ENCODE measurements at regions not wholly inside any gene's neighbourhood (a gene's known extent, or its start where the extent isn't known, plus 50 kb on each side); places are given as distances from the start of the nearest gene placed in this dataset.
"Not testable (repeated sequence)": the region's sequence is repeated elsewhere in the genome, so short reads cannot be mapped to it uniquely, and the experiment has no call there.

DNA sequence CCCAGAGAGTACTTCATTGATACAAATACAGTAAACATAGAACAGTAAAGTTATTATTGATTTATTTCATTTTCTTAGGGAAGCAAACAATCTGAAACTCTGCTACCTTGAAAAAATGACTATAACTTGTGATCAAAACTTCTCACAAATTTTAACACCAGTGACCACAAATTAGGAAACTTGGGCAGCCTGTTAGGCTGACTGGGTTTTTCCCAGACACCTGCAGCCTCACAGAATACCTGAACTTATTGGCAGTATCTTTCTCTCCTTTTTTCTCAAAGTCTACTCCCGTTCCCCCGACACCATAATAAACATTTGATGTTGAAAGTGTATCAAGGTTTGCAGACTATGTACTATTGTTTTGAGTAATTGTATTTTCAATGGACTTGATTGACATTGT is 360.5 kb downstream of the LMO7 start:
- H3K4me3 Mint-ChIP-seq = no peak overlapping the region
- no peaks in the 10 kb centered on the region for H3K36me3 Mint-ChIP-seq
- H3K27me3 Mint-ChIP-seq = no peaks in the 10 kb centered on the region
- no peaks in the 10 kb centered on the region for H3K4me1 Mint-ChIP-seq
- no peak overlapping the region for H3K27ac Mint-ChIP-seq
- H3K9me3 Mint-ChIP-seq = peaks cover 0 to 6% (median 0%) of the 10 kb centered on the region in 3 donors

DNA sequence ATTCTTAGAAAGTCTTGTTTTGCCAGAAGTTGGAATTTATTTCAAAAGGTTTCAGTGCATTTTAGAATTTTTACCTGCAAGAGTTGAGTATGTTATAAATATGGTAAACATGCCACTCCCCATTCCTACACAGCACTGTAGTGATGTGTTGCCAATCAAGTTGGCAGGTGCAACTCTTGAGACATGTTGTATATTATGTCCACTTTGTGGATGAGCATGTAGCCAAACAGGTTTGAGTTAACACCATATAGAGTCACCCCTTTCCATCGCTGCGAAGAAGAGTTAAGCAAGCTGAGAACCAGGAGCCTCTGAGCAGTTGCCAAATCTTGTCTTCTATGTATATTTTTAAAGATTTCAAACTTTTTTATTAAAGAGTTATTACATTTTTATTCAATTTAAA is 359.8 kb downstream of the LMO7 start:
- no peaks in the 10 kb centered on the region for H3K36me3 Mint-ChIP-seq
- no peaks in the 10 kb centered on the region for H3K4me1 Mint-ChIP-seq
- peaks cover 0 to 6% (median 0%) of the 10 kb centered on the region in 3 donors for H3K9me3 Mint-ChIP-seq
- H3K4me3 Mint-ChIP-seq = no peak overlapping the region
- H3K27ac Mint-ChIP-seq = no peak overlapping the region
- no peaks in the 10 kb centered on the region for H3K27me3 Mint-ChIP-seq

DNA sequence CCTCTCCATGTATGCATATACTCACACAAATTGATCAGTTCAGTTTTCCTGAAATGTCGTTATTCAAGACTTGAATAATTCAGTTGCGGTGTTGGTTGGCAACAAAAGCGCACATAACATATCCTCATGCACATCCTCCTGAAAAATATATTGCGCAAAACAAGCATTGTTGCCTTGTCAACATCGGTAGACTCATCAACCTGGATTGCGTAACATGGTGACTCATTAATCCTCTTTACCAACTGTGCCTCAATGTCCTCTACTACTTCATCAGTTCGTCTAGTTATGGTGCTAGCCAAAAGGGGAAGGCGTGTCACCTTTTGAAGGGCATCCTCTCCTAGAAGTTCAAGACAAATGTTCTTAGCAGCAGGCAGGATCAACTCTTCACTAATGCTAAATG is 357.7 kb downstream of the LMO7 start:
- Mint-ChIP-seq H3K4me1 (no peaks in the 10 kb centered on the region), H3K27ac (no peak overlapping the region), H3K36me3 (peaks cover 3% of the 10 kb centered on the region), H3K9me3 (peaks cover 0 to 6% (median 0%) of the 10 kb centered on the region in 3 donors), H3K27me3 (no peaks in the 10 kb centered on the region), H3K4me3 (no peak overlapping the region)

DNA sequence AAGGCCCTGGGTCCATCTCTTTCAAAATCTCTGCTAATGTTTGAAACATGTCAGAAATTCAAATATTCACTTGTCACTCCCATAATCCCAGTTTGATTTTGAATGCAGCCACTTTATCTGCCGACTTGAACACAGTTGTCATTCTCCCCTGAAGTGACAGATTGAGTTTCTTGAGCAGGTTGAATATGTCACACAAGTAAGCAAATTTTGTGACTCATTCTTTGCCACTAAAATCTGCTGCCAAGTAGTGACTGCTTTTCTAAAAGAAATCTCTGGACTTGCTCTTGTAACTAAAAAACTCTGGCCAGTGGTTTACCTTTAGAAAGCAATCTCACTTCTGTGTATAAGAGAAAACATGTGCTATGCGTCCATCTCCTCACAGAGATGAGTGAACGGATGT is 357.1 kb downstream of the LMO7 start:
- no peak overlapping the region for H3K4me3 Mint-ChIP-seq
- peaks cover 3% of the 10 kb centered on the region for H3K36me3 Mint-ChIP-seq
- H3K4me1 Mint-ChIP-seq = no peaks in the 10 kb centered on the region
- no peaks in the 10 kb centered on the region for H3K27me3 Mint-ChIP-seq
- peaks cover 0 to 6% (median 0%) of the 10 kb centered on the region in 3 donors for H3K9me3 Mint-ChIP-seq
- peak overlapping the region in 1 of 3 donors; percentile 10 for H3K27ac Mint-ChIP-seq

DNA sequence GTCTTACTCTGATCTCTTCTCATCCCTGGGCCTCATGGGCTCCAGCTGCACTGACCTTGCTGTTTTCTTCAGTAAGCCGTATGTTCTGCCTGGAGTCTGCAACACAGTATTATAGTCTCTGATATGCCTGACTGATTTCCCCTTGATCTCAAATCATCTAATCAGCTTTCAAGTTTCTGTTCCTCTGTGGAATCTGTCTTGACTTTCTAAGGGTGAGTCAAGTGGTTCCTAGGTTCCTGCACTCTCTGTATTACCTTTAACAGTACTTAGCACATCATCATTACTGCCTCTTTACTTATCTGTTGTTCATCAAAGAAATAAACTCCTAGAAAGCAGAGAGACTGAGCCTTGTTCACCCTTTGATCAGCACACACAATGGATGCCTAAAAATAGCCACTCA is 350.7 kb downstream of the LMO7 start:
- peaks cover 0 to 6% (median 5%) of the 10 kb centered on the region in 3 donors for H3K4me1 Mint-ChIP-seq
- no peak overlapping the region for H3K27ac Mint-ChIP-seq
- no peak overlapping the region for H3K4me3 Mint-ChIP-seq
- H3K9me3 Mint-ChIP-seq = peaks cover 0 to 3% (median 0%) of the 10 kb centered on the region in 3 donors
- H3K27me3 Mint-ChIP-seq = no peaks in the 10 kb centered on the region
- peaks cover 3% of the 10 kb centered on the region for H3K36me3 Mint-ChIP-seq

DNA sequence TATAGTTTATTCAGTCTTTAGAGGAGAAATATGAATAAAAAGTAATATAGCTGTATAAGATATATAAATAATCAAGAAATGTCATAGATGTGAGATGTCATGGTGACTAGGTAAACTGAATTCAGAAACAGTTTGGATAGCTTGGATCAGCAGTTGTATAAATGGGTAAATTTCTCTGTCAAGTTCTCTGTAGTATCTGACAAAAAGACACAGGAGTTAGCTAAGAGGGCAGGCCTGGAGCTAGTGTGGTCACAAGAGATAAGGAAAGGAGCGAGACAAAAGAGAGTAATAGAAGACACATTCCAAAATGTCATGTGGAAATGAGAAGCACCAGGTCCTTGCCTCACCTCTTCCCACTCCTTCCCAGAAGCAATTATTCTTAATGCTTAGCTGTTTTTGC is 349.0 kb downstream of the LMO7 start:
- Mint-ChIP-seq H3K27me3 (no peaks in the 10 kb centered on the region), H3K4me1 (peaks cover 0 to 6% (median 5%) of the 10 kb centered on the region in 3 donors), H3K27ac (no peak overlapping the region), H3K9me3 (peaks cover 0 to 3% (median 0%) of the 10 kb centered on the region in 3 donors), H3K36me3 (peaks cover 3% of the 10 kb centered on the region), H3K4me3 (no peak overlapping the region)

DNA sequence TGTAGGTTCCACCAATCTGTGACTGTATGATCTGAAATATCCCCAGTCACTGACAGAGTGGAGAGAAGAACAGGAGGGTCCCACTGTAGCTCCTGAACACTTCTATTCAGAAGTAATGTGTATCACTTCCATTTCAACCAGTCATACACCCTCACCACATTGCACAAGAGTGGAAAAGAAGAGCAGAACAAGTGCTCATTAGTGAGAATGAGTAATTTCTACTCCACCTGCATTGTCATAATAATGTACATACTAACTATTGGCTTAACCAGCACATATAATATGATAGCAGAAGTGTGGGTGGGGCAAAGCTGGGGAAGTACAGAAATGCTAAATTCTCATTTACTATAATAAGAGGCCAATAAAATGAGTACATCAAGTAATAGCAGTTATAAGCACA is 342.7 kb downstream of the LMO7 start:
- H3K36me3 Mint-ChIP-seq = no peaks in the 10 kb centered on the region
- no peaks in the 10 kb centered on the region for H3K9me3 Mint-ChIP-seq
- H3K27me3 Mint-ChIP-seq = no peaks in the 10 kb centered on the region
- H3K4me3 Mint-ChIP-seq = no peak overlapping the region
- no peaks in the 10 kb centered on the region for H3K4me1 Mint-ChIP-seq
- H3K27ac Mint-ChIP-seq = no peak overlapping the region

DNA sequence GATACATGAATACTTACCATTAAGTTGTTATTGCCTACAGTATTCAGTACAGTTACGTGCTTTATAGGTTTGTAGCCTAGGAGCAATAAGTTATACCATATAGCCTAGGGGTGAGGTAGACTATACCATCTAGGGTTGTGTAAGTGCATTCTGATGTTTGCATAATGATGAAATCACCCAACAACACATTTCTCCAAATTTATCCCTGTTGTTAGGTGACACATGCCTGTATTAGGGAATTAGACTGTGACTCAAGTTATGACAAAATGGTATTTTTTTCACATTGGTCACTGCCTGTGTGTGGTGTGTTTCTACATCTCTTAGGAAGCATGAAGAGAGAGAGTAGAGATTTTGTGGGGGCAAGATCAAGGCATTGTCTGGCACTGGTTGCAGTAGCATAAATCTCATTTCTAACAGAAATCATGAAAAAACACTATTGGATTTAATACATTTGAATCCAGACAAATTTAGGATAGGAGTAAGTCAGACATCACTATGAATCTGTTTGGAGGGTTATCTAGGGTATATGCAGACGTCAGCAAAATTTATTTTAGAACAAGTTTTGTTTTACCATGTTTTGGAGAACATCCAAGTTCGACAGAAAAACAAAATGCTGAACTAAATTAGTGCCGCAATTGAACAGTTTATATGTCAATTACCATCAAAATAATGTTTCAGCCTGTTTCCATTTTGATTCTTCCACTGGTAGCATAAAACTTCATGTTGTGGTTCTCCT is 332.1 kb downstream of the LMO7 start:
- Mint-ChIP-seq H3K9me3 (no peaks in the 10 kb centered on the region), H3K27ac (no peak overlapping the region), H3K4me3 (no peak overlapping the region), H3K4me1 (no peaks in the 10 kb centered on the region), H3K27me3 (peaks cover 3% of the 10 kb centered on the region), H3K36me3 (no peaks in the 10 kb centered on the region)

DNA sequence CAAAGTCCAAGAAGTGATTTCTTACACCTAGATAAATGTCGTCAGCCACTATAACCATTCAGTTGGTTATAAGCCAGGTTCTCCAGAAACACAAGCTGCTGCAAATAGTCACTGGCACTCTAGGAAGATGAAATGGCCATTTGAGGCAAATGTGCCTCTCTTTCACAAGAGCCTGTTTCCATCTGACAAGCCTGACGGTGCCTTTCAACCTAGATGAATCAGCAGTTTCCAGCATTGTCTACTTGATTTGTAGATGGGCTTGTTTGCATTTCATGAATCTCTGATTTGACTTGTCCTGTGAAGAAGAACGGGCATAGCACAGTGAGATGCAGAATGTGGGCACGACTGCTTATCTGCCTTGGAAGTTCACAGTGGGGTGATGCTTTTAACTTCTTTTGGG is 327.2 kb downstream of the LMO7 start:
- peaks cover 4% of the 10 kb centered on the region for H3K27me3 Mint-ChIP-seq
- no peak overlapping the region for H3K27ac Mint-ChIP-seq
- H3K9me3 Mint-ChIP-seq = no peaks in the 10 kb centered on the region
- H3K4me1 Mint-ChIP-seq = no peaks in the 10 kb centered on the region
- peaks cover 1% of the 10 kb centered on the region for H3K36me3 Mint-ChIP-seq
- no peak overlapping the region for H3K4me3 Mint-ChIP-seq

DNA sequence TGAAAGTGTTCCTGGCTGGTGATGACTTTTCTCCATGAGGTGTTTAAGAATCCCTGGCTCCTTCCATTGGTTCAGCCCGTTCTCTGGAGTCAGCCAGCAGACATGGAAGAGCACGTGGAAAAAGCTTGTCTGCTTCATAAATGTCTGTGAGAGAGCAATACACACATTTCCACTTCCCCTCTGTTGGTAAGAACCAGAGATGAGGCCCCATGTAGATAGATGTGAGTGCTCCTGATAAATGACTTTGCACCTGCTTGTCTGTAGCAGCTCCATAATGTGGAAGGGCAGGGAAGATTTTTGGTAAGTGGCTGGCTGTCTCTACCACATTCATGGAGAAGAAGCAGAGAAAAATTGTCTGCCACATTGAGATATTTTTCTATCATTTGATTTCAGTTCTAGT is 325.8 kb downstream of the LMO7 start:
- H3K36me3 Mint-ChIP-seq = peaks cover 1% of the 10 kb centered on the region
- no peak overlapping the region for H3K27ac Mint-ChIP-seq
- H3K4me1 Mint-ChIP-seq = no peaks in the 10 kb centered on the region
- no peak overlapping the region for H3K4me3 Mint-ChIP-seq
- peaks cover 0 to 2% (median 0%) of the 10 kb centered on the region in 3 donors for H3K9me3 Mint-ChIP-seq
- H3K27me3 Mint-ChIP-seq = peaks cover 4% of the 10 kb centered on the region

DNA sequence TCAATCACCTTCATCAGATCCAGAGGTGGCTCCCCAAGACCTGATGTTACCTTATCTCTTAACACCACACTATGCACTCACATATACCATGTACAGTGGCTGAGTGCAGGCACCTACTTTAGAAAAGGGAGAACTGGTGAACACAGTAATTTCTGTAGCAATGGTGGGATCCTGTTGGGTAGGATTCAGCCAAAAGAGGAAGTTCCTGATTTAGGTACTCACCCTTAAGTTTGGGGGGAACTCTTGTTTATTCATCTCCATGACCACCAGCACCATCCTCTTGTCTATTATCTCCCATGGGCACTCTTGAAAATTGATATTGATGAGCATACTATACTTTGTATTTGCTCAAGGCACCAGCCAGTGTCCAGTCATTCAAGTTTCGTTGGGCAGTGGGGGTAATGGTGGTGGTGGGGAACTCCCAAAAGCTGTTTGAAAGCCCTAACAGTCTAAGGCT is 324.4 kb downstream of the LMO7 start:
- Mint-ChIP-seq H3K4me1 (no peaks in the 10 kb centered on the region), H3K27me3 (peaks cover 4% of the 10 kb centered on the region), H3K4me3 (no peak overlapping the region), H3K9me3 (peaks cover 0 to 2% (median 0%) of the 10 kb centered on the region in 3 donors), H3K27ac (no peak overlapping the region), H3K36me3 (peaks cover 1% of the 10 kb centered on the region)

DNA sequence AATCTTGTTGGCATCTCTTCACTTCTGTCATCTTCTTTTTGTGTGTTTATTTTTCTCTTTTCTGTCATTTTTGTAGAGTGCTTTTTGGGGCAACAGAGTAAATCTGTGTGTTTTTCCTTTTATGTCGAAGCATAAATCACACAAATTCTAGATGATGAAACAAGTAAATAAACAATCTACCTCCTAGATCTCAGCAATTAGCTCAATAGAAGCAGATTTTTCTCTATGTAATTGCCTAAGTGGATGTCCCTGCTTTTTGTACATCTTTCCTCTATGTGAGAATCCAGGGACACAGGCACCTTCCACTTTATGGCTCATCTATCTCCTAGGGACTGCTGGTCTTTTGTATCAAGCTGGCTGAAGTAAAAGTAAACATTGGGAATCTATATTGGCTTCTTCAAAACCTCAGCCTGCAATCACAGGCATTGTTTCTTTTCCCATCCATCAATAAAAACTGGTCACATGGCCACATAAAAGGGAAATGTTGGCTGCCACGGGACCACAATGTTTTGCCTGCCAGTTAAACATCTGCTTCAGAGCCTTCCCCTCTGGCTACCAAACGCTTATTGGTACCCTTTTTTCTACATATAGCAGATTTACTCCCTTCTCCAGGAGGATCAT is 323.8 kb downstream of the LMO7 start:
- no peaks in the 10 kb centered on the region for H3K4me1 Mint-ChIP-seq
- H3K9me3 Mint-ChIP-seq = peaks cover 0 to 2% (median 0%) of the 10 kb centered on the region in 3 donors
- peaks cover 4% of the 10 kb centered on the region for H3K27me3 Mint-ChIP-seq
- H3K27ac Mint-ChIP-seq = no peak overlapping the region
- H3K36me3 Mint-ChIP-seq = peaks cover 3% of the 10 kb centered on the region
- H3K4me3 Mint-ChIP-seq = no peak overlapping the region

DNA sequence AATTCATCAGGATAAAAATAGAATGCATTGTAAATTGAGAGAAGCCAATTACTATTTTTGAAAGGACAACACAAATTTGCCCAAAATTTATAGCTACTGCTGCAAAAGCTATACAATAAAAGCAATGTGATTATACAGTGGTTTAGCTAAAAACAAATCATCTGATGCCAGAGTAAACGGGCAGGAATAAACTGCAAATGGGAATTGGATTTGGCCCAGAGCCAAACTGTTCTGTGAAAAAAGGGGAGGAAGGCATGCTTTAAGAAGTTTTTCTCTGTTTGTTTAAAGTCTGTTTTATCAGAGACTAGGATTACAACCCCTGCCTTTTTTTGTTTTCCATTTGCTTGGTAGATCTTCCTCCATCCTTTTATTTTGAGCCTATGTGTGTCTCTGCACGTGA is 317.5 kb downstream of the LMO7 start:
- H3K27me3 Mint-ChIP-seq, H3K4me1 Mint-ChIP-seq, H3K27ac Mint-ChIP-seq, H3K36me3 Mint-ChIP-seq, H3K9me3 Mint-ChIP-seq, H3K4me3 Mint-ChIP-seq: not testable (repeated sequence)

DNA sequence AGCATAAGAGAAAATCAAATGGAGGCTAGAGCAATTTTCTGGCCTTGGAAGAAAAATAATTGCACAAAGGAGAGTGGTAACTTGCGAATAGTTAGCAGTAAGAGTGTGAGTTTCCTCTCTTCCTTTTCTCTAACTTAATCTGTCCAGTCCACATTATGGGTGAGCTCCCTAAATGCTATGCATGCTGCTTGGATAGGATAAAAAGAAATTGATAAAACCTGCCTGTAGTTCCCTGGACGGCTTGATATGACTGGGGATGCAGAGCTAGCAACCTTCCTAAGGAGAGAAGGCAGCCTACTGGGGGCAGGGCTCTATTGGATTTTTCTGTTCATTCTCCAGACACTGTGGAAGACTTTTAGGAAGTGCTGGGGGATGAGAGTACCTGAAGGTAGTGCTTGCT is 311.3 kb downstream of the LMO7 start:
- Mint-ChIP-seq H3K4me3 (no peak overlapping the region), H3K27ac (no peak overlapping the region), H3K9me3 (no peaks in the 10 kb centered on the region), H3K4me1 (no peaks in the 10 kb centered on the region), H3K27me3 (no peaks in the 10 kb centered on the region), H3K36me3 (no peaks in the 10 kb centered on the region)

DNA sequence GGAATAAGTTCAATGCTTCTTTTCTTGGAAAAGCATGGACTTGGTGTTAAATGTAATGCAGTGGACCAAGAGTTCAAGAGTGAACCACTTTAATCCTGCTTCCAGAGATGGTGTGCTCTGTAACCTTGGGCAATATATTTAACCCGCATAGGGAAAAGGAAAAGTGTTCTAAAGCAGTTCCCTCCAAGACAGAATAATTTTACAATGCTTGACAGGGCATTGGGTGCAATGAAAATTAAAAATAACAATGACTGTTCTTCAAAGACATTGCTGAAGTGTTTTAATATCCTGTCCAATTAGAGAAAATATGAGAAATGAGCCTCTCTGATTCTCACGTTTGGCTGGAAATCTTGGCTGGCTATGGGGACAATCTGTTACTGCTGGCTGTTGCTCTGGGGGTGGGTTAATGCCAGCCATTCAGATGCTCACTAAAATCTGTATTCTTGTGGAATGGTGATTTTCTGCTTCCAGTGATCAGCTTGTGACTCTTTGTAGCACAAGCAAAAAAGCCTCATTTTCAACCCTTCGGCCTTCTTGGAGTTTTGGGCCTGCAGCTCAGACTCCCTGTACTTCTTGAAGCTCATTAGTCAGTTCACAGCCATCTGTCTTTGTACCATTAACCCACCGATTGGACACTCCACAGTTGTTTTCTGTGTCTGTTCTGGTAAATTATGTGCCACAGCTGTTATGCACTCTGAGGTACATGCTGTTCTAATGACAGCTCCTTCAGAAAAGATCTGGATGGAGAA is 310.6 kb downstream of the LMO7 start:
- Mint-ChIP-seq H3K4me1 (no peaks in the 10 kb centered on the region), H3K9me3 (no peaks in the 10 kb centered on the region), H3K27me3 (no peaks in the 10 kb centered on the region), H3K27ac (no peak overlapping the region), H3K36me3 (no peaks in the 10 kb centered on the region), H3K4me3 (no peak overlapping the region)

Data from IgD-negative memory B cell (primary cell).